ENCODE measurements at regions not wholly inside any gene's neighbourhood (a gene's known extent, or its start where the extent isn't known, plus 50 kb on each side); places are given as distances from the start of the nearest gene placed in this dataset.

DNA sequence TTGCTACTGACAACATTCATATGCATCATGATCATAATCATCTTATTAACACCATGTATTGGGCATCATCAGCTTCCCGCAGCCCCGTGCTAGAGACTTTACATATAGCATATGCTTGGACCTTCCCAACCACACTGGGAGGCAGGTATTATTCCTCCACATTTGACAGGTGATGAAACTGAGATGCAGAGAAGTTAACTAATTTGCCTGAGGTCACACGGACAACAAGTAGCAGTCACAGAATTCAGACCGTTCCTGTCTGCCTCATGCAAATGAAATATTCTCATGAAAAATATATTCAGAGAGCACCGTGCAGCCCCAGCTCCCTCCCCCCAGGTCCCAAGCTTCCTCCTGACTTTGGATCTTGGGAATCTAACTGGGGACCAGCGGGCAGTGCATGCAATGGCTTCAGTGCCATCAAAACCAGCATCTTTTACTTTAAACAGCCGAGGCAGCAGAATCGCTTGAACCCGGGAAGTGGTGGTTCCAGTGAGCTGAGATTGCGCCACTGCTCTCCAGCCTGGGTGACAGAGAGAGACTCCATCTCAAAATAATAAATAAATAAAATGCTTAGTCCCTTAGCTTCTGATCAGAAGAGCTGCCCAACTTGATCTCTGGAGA is 112.2 kb upstream of the GPR26 start:
- Mint-ChIP-seq H3K4me1 (ENCODE audit: low read depth) (no peaks in the 10 kb centered on the region), H3K36me3 (ENCODE audit: low read depth) (no peaks in the 10 kb centered on the region), H3K27me3 (peaks cover 4% of the 10 kb centered on the region), H3K9me3 (no peaks in the 10 kb centered on the region), H3K27ac (no peak overlapping the region), H3K4me3 (no peak overlapping the region)
- ChIA-PET CTCF (no interaction called here), POLR2A (no interaction called here)
- DNase-seq, result no peak
- TF ChIP-seq, protein P1, sequence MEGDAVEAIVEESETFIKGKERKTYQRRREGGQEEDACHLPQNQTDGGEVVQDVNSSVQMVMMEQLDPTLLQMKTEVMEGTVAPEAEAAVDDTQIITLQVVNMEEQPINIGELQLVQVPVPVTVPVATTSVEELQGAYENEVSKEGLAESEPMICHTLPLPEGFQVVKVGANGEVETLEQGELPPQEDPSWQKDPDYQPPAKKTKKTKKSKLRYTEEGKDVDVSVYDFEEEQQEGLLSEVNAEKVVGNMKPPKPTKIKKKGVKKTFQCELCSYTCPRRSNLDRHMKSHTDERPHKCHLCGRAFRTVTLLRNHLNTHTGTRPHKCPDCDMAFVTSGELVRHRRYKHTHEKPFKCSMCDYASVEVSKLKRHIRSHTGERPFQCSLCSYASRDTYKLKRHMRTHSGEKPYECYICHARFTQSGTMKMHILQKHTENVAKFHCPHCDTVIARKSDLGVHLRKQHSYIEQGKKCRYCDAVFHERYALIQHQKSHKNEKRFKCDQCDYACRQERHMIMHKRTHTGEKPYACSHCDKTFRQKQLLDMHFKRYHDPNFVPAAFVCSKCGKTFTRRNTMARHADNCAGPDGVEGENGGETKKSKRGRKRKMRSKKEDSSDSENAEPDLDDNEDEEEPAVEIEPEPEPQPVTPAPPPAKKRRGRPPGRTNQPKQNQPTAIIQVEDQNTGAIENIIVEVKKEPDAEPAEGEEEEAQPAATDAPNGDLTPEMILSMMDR (IDR thresholded peaks at IDR 0.05), result no peak
- intact Hi-C loops (cut with micrococcal nuclease), result no loop called here
- no peak for ATAC-seq

DNA sequence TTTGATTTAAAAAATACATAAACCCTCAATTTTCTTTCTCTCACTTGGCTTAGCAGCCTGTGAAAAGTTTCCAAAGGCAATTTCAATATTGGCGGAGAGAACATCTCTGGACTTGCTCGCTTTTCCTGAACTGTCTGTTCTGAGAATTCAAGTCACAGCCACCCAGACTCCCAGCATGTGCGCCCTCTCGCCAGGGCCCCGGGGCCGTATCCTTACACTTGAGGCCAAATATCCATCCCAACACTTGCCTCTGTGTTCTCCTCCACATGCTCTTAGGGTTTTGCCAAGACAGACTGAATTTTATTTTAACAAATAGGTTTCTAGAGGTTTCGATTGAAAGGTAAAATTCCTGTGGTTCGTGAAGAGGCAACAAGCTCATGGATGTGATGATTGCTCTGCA is 111.5 kb upstream of the GPR26 start:
- Mint-ChIP-seq H3K9me3 (no peaks in the 10 kb centered on the region), H3K27me3 (peaks cover 6% of the 10 kb centered on the region), H3K4me1 (ENCODE audit: low read depth) (no peaks in the 10 kb centered on the region), H3K36me3 (ENCODE audit: low read depth) (no peaks in the 10 kb centered on the region), H3K4me3 (no peak overlapping the region), H3K27ac (no peak overlapping the region)
- DNase-seq, result no peak
- POLR2A ChIA-PET, result interaction anchor here (1.1 kb wide), 1 partner anchor 11 kb away, joined by 5 read pairs; no protein-coding TSS in a partner anchor
- CTCF ChIA-PET, result interaction anchor here (0.7 kb wide), 1 partner anchor 512 kb away, joined by 3 read pairs; no protein-coding TSS in a partner anchor
- TF ChIP-seq, protein P1 (IDR thresholded peaks at IDR 0.05), result no peak
- ATAC-seq, result no peak
- intact Hi-C loops (cut with micrococcal nuclease), result loop anchor here (5.0 kb wide), 1 partner anchor 512 kb away; no protein-coding TSS in a partner anchor

DNA sequence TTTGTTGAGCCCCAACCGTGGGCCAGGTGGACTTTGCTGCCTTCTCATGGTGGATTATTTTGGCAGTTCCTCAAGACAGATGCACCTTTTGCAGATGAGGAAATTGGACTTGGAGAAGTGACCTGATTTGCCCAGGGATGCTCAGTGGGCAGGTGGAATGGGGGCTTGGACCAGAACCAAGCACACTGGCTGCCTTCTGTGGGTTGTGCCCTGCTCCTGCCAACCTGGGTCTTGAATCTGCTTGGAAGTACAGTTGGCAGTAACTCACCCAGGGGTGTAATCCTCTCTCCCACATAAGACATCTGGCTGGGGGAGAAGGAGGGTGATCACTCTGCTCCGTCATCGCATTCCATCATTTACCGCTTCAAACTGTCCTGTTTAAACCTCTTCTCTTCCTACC is 110.5 kb upstream of the GPR26 start:
- intact Hi-C loops (cut with micrococcal nuclease), result loop anchor here (5.0 kb wide), 1 partner anchor 513 kb away; no protein-coding TSS in a partner anchor
- TF ChIP-seq, protein P1 (IDR thresholded peaks at IDR 0.05), result no peak

DNA sequence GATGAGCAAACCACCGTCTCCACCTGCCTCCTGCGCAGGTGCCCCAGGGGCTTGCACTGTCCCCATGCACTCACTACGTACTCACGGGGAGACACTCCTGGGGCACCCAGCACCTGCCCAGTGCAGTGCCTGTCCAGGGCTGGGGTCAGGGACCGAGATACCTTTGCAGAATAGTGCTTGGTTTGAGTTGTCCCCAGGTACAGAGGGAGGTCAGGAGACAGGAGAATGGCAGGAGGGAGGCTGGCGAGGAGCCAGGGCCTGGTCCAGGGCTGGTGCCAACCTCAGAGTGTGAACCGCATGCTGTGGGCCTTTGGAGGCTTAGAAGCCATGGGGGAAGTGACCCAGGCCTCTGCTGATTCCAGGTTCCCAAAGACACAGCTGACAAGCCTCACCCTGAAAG is 110.1 kb upstream of the GPR26 start:
- Mint-ChIP-seq H3K27me3 (peaks cover 9% of the 10 kb centered on the region), H3K9me3 (no peaks in the 10 kb centered on the region), H3K27ac (no peak overlapping the region), H3K4me1 (ENCODE audit: low read depth) (no peaks in the 10 kb centered on the region), H3K36me3 (ENCODE audit: low read depth) (no peaks in the 10 kb centered on the region), H3K4me3 (no peak overlapping the region)
- no peak for DNase-seq
- ChIA-PET CTCF (interaction anchor here (1.5 kb wide), 1 partner anchor 422 kb away, joined by 3 read pairs; no protein-coding TSS in a partner anchor), POLR2A (no interaction called here)
- TF ChIP-seq, protein P1 (IDR thresholded peaks at IDR 0.05), result no peak
- intact Hi-C loops (cut with micrococcal nuclease), result loop anchor here (5.0 kb wide), 1 partner anchor 514 kb away; no protein-coding TSS in a partner anchor
- ATAC-seq, result no peak

More for the DNA sequence above, 110.5 kb upstream of the GPR26 start:
- H3K27me3 Mint-ChIP-seq, result peaks cover 10% of the 10 kb centered on the region
- ChIA-PET POLR2A (interaction anchor here (1.1 kb wide), 1 partner anchor 10 kb away, joined by 5 read pairs; no protein-coding TSS in a partner anchor), CTCF (no interaction called here)
- no peak overlapping the region for H3K4me3 Mint-ChIP-seq
- ATAC-seq (no peak), DNase-seq (no peak)
- no peaks in the 10 kb centered on the region for H3K4me1 Mint-ChIP-seq (ENCODE audit: low read depth)
- H3K36me3 Mint-ChIP-seq (ENCODE audit: low read depth), result no peaks in the 10 kb centered on the region
- no peak overlapping the region for H3K27ac Mint-ChIP-seq
- H3K9me3 Mint-ChIP-seq, result no peaks in the 10 kb centered on the region

DNA sequence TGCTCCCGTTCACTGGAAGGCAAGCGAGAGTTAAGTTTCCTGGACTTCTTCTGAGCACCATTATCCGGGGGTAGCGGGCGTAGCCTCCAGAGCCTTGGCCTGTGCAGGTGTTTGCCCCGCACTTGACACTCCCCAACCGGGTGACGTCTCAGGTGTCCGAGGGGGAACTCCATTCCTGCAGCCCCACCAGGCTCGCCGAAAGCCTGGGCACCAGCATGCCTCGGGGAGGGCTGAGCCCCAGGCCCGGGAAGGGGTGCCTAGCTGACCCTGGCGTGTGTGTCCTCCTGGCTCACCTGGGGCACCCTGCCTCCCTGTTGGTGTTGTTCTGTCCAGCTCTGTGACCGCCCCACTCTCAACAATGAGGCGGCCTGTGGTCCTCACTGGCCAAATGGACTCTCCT is 109.4 kb upstream of the GPR26 start:
- DNase-seq (no peak), ATAC-seq (no peak)
- intact Hi-C loops (cut with micrococcal nuclease), result loop anchor here (5.0 kb wide), 1 partner anchor 514 kb away; no protein-coding TSS in a partner anchor
- no peaks in the 10 kb centered on the region for H3K4me1 Mint-ChIP-seq (ENCODE audit: low read depth)
- H3K9me3 Mint-ChIP-seq, result no peaks in the 10 kb centered on the region
- H3K4me3 Mint-ChIP-seq, result no peak overlapping the region
- no peak overlapping the region for H3K27ac Mint-ChIP-seq
- peaks cover 6% of the 10 kb centered on the region for H3K27me3 Mint-ChIP-seq
- H3K36me3 Mint-ChIP-seq (ENCODE audit: low read depth), result no peaks in the 10 kb centered on the region
- POLR2A ChIA-PET, result no interaction called here
- CTCF ChIA-PET, result interaction anchor here (1.5 to 2.4 kb wide), 2 partner anchors 422 to 424 kb away, joined by 3 to 15 read pairs; no protein-coding TSS in a partner anchor
- TF ChIP-seq, protein P1 (IDR thresholded peaks at IDR 0.05), result no peak
